SK-N-SH (cell line): ENCODE measurements at regions not wholly inside any gene's neighbourhood (a gene's known extent, or its start where the extent isn't known, plus 50 kb on each side); places are given as distances from the start of the nearest gene placed in this dataset.

Source experiments
- CTCF ChIA-PET: fragments of 300-600, 350-600 bp; formaldehyde crosslinking; extraction: SDS; loops from one replicate; lab custom pipeline; 2021; lab: Yijun Ruan, JAX
- POLR2A ChIA-PET: fragments of 350-600 bp; sonication (Branson Sonifier 250); formaldehyde crosslinking; extraction: SDS; loops from one replicate; lab custom pipeline; 2020; ENCODE audit warnings: antibody characterized with exemption, inconsistent platforms; lab: Yijun Ruan, JAX
- DNase-seq: peaks from one replicate; pipeline ENCODE4 v3.0.0; 2012
- H2AFZ ChIP-seq: fragments of 200-600 bp; sonication (generic); 2 replicates; pipeline ENCODE4 v1.8.1; 2016; ENCODE audit warnings: antibody characterized with exemption, mild to moderate bottlenecking, low read depth
- H3F3A ChIP-seq: fragments of 200-600 bp; sonication (generic); replicated peaks from 2 replicates; pipeline ENCODE3; 2016; ENCODE audit warnings: antibody characterized with exemption, mild to moderate bottlenecking; ENCODE audit not compliant: insufficient read depth
- H3K27ac ChIP-seq, 2 experiments: fragments of 200-500 bp in 1 of 2; fragments of 200-600 bp in 1 of 2; sonication (Bioruptor generic) in 1 of 2; sonication (generic), shearing (Covaris generic) in 1 of 2; 2 replicates each; pipeline versions ENCODE4 v1.5.1 to v1.6.1; 2014 to 2016; ENCODE audit warnings: low read depth in 2 of 2, inconsistent platforms in 1 of 2, low read length in 1 of 2, mild to moderate bottlenecking in 1 of 2, mixed read lengths in 1 of 2
- H3K27me3 ChIP-seq: fragments of 200-600 bp; sonication (generic), shearing (Covaris generic); 2 replicates; pipeline ENCODE4 v1.6.1; 2016; ENCODE audit warnings: mixed run types; ENCODE audit not compliant: insufficient read depth
- H3K36me3 ChIP-seq, 2 experiments: fragments of 200-500 bp in 1 of 2; fragments of 200-600 bp in 1 of 2; sonication (Bioruptor generic) in 1 of 2; sonication (generic) in 1 of 2; replicated peaks in 1 of 2; 2 replicates each; pipeline versions ENCODE3 to v1.5.1; 2014 to 2016; ENCODE audit warnings: low read length in 1 of 2, mild to moderate bottlenecking in 1 of 2; ENCODE audit not compliant: insufficient read depth in 2 of 2, control insufficient read depth in 1 of 2
- H3K4me1 ChIP-seq, 2 experiments: fragments of 200-500 bp in 1 of 2; fragments of 200-600 bp in 1 of 2; sonication (Bioruptor generic) in 1 of 2; sonication (generic), shearing (Covaris generic) in 1 of 2; 2 replicates each; pipeline versions ENCODE4 v1.5.1 to v1.6.1; 2014 to 2016; ENCODE audit warnings: low read depth in 1 of 2, low read length in 1 of 2, mixed run types in 1 of 2; ENCODE audit not compliant: insufficient read depth in 2 of 2, control insufficient read depth in 1 of 2
- H3K4me2 ChIP-seq: fragments of 200-600 bp; sonication (generic), shearing (Covaris generic); 2 replicates; pipeline ENCODE4 v1.6.1; 2017; ENCODE audit warnings: mixed run types
- H3K4me3 ChIP-seq, 2 experiments: fragments of 200-500 bp in 1 of 2; fragments of 200-600 bp in 1 of 2; sonication (Bioruptor generic) in 1 of 2; sonication (generic), shearing (Covaris generic) in 1 of 2; 2 replicates each; pipeline versions ENCODE4 v1.5.1 to v1.8.1; 2014 to 2016; ENCODE audit warnings: low read depth in 2 of 2, inconsistent platforms in 1 of 2, low read length in 1 of 2, mild to moderate bottlenecking in 1 of 2, mixed read lengths in 1 of 2, moderate library complexity in 1 of 2
- H3K79me2 ChIP-seq: fragments of 200-600 bp; sonication (generic); 2 replicates; pipeline ENCODE4 v1.8.1; 2017; ENCODE audit warnings: mild to moderate bottlenecking; ENCODE audit not compliant: insufficient read depth
- H3K9ac ChIP-seq: fragments of 200-600 bp; sonication (generic); 2 replicates; pipeline ENCODE4 v1.6.1; 2017; ENCODE audit warnings: mixed run types
- H3K9me2 ChIP-seq: fragments of 200-600 bp; sonication (generic); 2 replicates; pipeline ENCODE4 v1.6.1; 2017; ENCODE audit warnings: mixed run types
- H3K9me3 ChIP-seq: fragments of 200-600 bp; sonication (generic); 2 replicates; pipeline ENCODE4 v1.6.1; 2017; ENCODE audit warnings: mixed run types, mild to moderate bottlenecking, moderate library complexity
- H4K20me1 ChIP-seq: fragments of 200-600 bp; sonication (generic); 2 replicates; pipeline ENCODE4 v1.6.1; 2017; ENCODE audit warnings: mild to moderate bottlenecking, mixed run types; ENCODE audit not compliant: insufficient read depth
- ELF1 ChIP-seq: IDR thresholded peaks from 2 replicates; pipeline ENCODE4 v1.4.0; 2012
- EP300 ChIP-seq, 2 experiments: IDR thresholded peaks; 2 replicates each; pipeline versions ENCODE4 v1.4.0 to v1.6.1; 2012; ENCODE audit warnings: borderline replicate concordance in 1 of 2, low read depth in 1 of 2, low read length in 1 of 2
- EZH2phosphoT487 ChIP-seq: fragments of 200-600 bp; sonication (generic); IDR thresholded peaks from 2 replicates; pipeline ENCODE4 v1.6.1; 2017; ENCODE audit warnings: low read depth, mixed run types, mild to moderate bottlenecking, antibody characterized with exemption, moderate library complexity, borderline replicate concordance
- FOSL2 ChIP-seq: IDR thresholded peaks from 2 replicates; pipeline ENCODE4 v1.4.0; 2012; ENCODE audit warnings: low read depth, mild to moderate bottlenecking, moderate library complexity, borderline replicate concordance
- GATA2 ChIP-seq: sonication (generic); formaldehyde crosslinking; IDR thresholded peaks from 2 replicates; pipeline ENCODE4 v1.5.0; 2020; ENCODE audit warnings: mild to moderate bottlenecking, missing genetic modification reagents
- MEF2A ChIP-seq: IDR thresholded peaks from 2 replicates; pipeline ENCODE4 v1.4.0; 2012; ENCODE audit warnings: low read depth, borderline replicate concordance
- NFIC ChIP-seq: IDR thresholded peaks from 2 replicates; pipeline ENCODE4 v1.4.0; 2012; ENCODE audit warnings: borderline replicate concordance
- NRF1 ChIP-seq: IDR thresholded peaks from 2 replicates; pipeline ENCODE4 v1.6.1; 2012; ENCODE audit warnings: low read depth, mild to moderate bottlenecking, low read length
- RAD21 ChIP-seq: IDR thresholded peaks from 2 replicates; pipeline ENCODE4 v1.6.1; 2012; ENCODE audit warnings: mild to moderate bottlenecking, low read length
- RFX5 ChIP-seq: IDR thresholded peaks from 2 replicates; pipeline ENCODE4 v1.6.1; 2012; ENCODE audit warnings: mild to moderate bottlenecking, improper control_type of control experiment, low read length
- TCF12 ChIP-seq: IDR thresholded peaks from 2 replicates; pipeline ENCODE4 v1.4.0; 2012
- WGBS: methylation state at CpG from one replicate; pipeline ENCODE4 v1.1.6; 2017; ENCODE audit warnings: low lambda C conversion rate; 5-methylcytosine and 5-hydroxymethylcytosine counted together
- TF ChIP-seq, protein P1 (sequence below): fragments of 150-350 bp; IDR thresholded peaks from 2 replicates; pipeline ENCODE4 v1.6.1; 2016; ENCODE audit warnings: mild to moderate bottlenecking, low read depth, low read length
- TF ChIP-seq, protein P2 (sequence below): IDR thresholded peaks from 2 replicates; pipeline ENCODE4; 2012
- TF ChIP-seq, protein P3 (sequence below): fragments of 200-600 bp; sonication (generic); IDR thresholded peaks from 2 replicates; pipeline ENCODE4 v1.6.1; 2017; ENCODE audit warnings: antibody characterized with exemption, mild to moderate bottlenecking, moderate library complexity
- TF ChIP-seq, protein P4 (sequence below): IDR thresholded peaks from 2 replicates; pipeline ENCODE4 v1.4.0; 2012; ENCODE audit warnings: low read depth, borderline replicate concordance

DNA sequence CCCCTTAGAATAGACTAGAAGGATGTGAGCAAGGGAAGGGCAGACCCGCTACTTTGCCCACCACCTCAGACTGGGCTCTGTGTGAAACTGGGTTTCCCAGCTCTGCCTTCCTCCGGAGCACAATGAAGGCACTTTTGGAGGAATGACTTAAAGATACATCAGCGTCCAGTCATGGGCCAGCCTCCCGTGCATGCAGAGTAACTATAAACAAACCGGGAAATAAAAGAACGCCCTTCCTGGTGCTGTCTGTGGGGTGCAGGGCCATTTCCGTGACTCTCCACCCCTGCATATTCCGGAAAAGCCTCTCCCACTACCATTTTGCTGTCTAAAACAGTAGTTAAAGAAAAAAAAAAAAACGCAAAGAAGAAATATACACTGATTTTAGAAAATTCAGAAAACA, 165.9 kb upstream of the IRX4 start:
- no peak overlapping the region for H3K4me2 ChIP-seq
- no peaks in the 10 kb centered on the region for H3K9me2 ChIP-seq
- ChIA-PET CTCF (no interaction called here), POLR2A (no interaction called here)
- DNase-seq = no peak
- no peak overlapping the region for H3K4me3 ChIP-seq
- H3F3A ChIP-seq = no peaks in the 10 kb centered on the region
- no peak overlapping the region for H3K27ac ChIP-seq
- no peaks in the 10 kb centered on the region for H3K36me3 ChIP-seq
- peaks cover 12% of the 10 kb centered on the region; the same call in 1 of the 2 replicates for H3K27me3 ChIP-seq
- no peaks in the 10 kb centered on the region for H4K20me1 ChIP-seq
- H3K79me2 ChIP-seq = no peaks in the 10 kb centered on the region
- no peak overlapping the region for H3K9ac ChIP-seq
- H3K9me3 ChIP-seq = no peaks in the 10 kb centered on the region
- H2AFZ ChIP-seq = no peak overlapping the region
- TF ChIP-seq EP300 (IDR thresholded peaks at IDR 0.05; ENCODE audit: borderline replicate concordance in 1 of 2, low read depth in 1 of 2, low read length in 1 of 2) = no peak
- TF ChIP-seq FOSL2 = no peak
- TF ChIP-seq NFIC = no peak
- no peak for TF ChIP-seq RAD21
- no peak for TF ChIP-seq RFX5
- no peak for TF ChIP-seq TCF12
- no peak for TF ChIP-seq ELF1
- TF ChIP-seq, protein P1, sequence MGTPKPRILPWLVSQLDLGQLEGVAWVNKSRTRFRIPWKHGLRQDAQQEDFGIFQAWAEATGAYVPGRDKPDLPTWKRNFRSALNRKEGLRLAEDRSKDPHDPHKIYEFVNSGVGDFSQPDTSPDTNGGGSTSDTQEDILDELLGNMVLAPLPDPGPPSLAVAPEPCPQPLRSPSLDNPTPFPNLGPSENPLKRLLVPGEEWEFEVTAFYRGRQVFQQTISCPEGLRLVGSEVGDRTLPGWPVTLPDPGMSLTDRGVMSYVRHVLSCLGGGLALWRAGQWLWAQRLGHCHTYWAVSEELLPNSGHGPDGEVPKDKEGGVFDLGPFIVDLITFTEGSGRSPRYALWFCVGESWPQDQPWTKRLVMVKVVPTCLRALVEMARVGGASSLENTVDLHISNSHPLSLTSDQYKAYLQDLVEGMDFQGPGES = no peak
- TF ChIP-seq MEF2A = no peak
- no peak for TF ChIP-seq EZH2phosphoT487
- TF ChIP-seq, protein P2, sequence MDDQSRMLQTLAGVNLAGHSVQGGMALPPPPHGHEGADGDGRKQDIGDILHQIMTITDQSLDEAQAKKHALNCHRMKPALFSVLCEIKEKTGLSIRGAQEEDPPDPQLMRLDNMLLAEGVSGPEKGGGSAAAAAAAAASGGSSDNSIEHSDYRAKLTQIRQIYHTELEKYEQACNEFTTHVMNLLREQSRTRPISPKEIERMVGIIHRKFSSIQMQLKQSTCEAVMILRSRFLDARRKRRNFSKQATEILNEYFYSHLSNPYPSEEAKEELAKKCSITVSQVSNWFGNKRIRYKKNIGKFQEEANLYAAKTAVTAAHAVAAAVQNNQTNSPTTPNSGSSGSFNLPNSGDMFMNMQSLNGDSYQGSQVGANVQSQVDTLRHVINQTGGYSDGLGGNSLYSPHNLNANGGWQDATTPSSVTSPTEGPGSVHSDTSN = no peak
- TF ChIP-seq, protein P3, sequence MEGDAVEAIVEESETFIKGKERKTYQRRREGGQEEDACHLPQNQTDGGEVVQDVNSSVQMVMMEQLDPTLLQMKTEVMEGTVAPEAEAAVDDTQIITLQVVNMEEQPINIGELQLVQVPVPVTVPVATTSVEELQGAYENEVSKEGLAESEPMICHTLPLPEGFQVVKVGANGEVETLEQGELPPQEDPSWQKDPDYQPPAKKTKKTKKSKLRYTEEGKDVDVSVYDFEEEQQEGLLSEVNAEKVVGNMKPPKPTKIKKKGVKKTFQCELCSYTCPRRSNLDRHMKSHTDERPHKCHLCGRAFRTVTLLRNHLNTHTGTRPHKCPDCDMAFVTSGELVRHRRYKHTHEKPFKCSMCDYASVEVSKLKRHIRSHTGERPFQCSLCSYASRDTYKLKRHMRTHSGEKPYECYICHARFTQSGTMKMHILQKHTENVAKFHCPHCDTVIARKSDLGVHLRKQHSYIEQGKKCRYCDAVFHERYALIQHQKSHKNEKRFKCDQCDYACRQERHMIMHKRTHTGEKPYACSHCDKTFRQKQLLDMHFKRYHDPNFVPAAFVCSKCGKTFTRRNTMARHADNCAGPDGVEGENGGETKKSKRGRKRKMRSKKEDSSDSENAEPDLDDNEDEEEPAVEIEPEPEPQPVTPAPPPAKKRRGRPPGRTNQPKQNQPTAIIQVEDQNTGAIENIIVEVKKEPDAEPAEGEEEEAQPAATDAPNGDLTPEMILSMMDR = no peak
- TF ChIP-seq GATA2 (CRISPR knock-in tag) = no peak
- TF ChIP-seq, protein P4, sequence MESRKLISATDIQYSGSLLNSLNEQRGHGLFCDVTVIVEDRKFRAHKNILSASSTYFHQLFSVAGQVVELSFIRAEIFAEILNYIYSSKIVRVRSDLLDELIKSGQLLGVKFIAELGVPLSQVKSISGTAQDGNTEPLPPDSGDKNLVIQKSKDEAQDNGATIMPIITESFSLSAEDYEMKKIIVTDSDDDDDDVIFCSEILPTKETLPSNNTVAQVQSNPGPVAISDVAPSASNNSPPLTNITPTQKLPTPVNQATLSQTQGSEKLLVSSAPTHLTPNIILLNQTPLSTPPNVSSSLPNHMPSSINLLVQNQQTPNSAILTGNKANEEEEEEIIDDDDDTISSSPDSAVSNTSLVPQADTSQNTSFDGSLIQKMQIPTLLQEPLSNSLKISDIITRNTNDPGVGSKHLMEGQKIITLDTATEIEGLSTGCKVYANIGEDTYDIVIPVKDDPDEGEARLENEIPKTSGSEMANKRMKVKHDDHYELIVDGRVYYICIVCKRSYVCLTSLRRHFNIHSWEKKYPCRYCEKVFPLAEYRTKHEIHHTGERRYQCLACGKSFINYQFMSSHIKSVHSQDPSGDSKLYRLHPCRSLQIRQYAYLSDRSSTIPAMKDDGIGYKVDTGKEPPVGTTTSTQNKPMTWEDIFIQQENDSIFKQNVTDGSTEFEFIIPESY = no peak
- no peak for TF ChIP-seq NRF1
- TF ChIP-seq, all 33 proteins: peak for 0
- under 1% methylated on average over 9 of the region's 9 CpGs for WGBS
- H3K4me1 ChIP-seq = no peaks in the 10 kb centered on the region
